ENCODE measurements at regions not wholly inside any gene's neighbourhood (a gene's known extent, or its start where the extent isn't known, plus 50 kb on each side); places are given as distances from the start of the nearest gene placed in this dataset.
A peak's percentile ranks its signal among the peaks of the same experiment; 100 is the strongest.
"Not testable (repeated sequence)": the region's sequence is repeated elsewhere in the genome, so short reads cannot be mapped to it uniquely, and the experiment has no call there.

DNA sequence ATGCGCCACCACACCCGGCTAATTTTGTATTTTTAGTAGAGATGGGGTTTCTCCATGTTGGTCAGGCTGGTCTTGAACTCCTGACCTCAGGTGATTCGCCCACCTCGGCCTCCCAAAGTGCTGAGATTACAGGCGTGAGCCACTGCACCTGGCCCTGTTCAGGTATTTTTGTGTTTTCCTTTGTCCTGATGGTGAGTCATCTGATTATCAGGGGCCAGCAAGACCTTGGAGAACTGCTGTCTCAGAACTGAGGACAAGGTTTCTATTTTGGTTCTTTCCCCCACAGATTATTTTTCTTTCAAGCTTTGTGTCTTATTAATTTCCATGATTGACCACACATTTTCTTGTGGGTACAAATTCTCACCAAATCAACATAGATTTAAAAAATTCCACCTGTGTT, 374.4 kb upstream of the SGO1 start:
- not testable (repeated sequence) for H3K9me3 ChIP-seq (ENCODE audit: insufficient read depth, low read depth, low read length); H3K79me1 ChIP-seq (ENCODE audit: low read length); H3K14ac ChIP-seq (ENCODE audit: low read length); H3K27me3 ChIP-seq (ENCODE audit: insufficient read depth, low read length); H4K8ac ChIP-seq (ENCODE audit: low read depth, low read length); H2BK12ac ChIP-seq (ENCODE audit: low read length); H4K91ac ChIP-seq (ENCODE audit: low read depth, low read length); H2BK5ac ChIP-seq (ENCODE audit: low read depth, low read length, poor library complexity); H3K9ac ChIP-seq (ENCODE audit: low read length); H3K27ac ChIP-seq (ENCODE audit: low read depth, low read length); H3K4ac ChIP-seq (ENCODE audit: low read depth, low read length); H3K79me2 ChIP-seq (ENCODE audit: control insufficient read depth, insufficient read depth, low read length, poor library complexity); H3K36me3 ChIP-seq (ENCODE audit: control insufficient read depth in 1 of 2, insufficient read depth in 2 of 2, low read length in 2 of 2); H3K4me1 ChIP-seq (ENCODE audit: control insufficient read depth in 1 of 2, insufficient read depth in 2 of 2, low read length in 2 of 2); H3K23ac ChIP-seq (ENCODE audit: low read length); H2AFZ ChIP-seq (ENCODE audit: insufficient read depth, low read length, poor library complexity); H3K18ac ChIP-seq (ENCODE audit: low read length); H3K4me2 ChIP-seq (ENCODE audit: low read length); H2AK5ac ChIP-seq (ENCODE audit: low read length); H3K4me3 ChIP-seq (ENCODE audit: low read depth, low read length); H4K12ac ChIP-seq (ENCODE audit: low read depth, low read length); H2BK120ac ChIP-seq (ENCODE audit: insufficient read depth, low read length, poor library complexity)
- WGBS (ENCODE audit: extremely low coverage, insufficient coverage, insufficient read length): no CpG with 5 or more reads among the region's 5 CpGs
- DNase-seq: peak in 1 of 2 donors; percentile 18

DNA sequence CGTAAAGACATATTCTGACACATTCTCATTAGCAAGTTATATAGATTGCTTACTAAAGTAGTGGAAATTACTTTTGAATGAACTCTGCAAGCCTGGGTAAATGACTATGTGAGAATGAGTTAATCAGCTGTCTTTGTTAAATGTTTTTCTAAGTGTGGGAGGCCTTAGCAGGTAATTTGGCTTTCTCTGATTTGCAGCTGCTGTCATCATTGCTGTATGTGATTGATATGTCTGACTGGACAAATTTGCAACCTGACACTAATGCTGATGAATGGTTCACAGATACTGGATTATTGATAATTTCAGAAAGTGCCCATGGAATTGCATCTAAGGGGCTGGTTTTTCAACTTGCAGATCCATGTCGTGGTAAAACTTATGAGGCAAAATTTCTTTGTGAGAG, 372.2 kb upstream of the SGO1 start:
- DNase-seq: no peak
- H2BK120ac ChIP-seq (ENCODE audit: insufficient read depth, low read length, poor library complexity): no peak overlapping the region
- no peak overlapping the region for H4K12ac ChIP-seq (ENCODE audit: low read depth, low read length)

DNA sequence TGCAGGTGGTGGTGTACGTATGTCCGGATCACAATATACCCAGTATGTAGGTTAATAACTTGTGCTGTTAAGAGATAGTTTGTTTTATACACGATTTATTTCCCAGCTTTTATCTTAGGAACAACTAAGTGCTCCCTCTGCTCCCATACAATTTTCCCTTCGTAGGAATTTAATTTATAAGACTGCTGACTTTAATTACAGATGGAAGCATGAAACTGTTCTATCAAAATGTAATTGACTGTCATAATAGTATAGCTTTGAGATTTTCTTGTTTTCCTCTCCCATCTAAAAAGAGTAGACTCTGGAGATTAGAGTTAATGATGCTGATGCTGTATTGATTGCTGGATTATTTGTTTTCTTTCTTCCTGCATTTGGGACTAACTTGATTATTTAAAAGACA, 370.7 kb upstream of the SGO1 start:
- no peak overlapping the region for H2AFZ ChIP-seq (ENCODE audit: insufficient read depth, low read length, poor library complexity)
- no peak overlapping the region for H4K12ac ChIP-seq (ENCODE audit: low read depth, low read length)
- no peaks in the 10 kb centered on the region for H3K4me1 ChIP-seq (ENCODE audit: control insufficient read depth in 1 of 2, insufficient read depth in 2 of 2, low read length in 2 of 2)
- H3K14ac ChIP-seq (ENCODE audit: low read length): no peak overlapping the region
- no peaks in the 10 kb centered on the region for H3K36me3 ChIP-seq (ENCODE audit: control insufficient read depth in 1 of 2, insufficient read depth in 2 of 2, low read length in 2 of 2)
- H3K9me3 ChIP-seq (ENCODE audit: insufficient read depth, low read depth, low read length): no peaks in the 10 kb centered on the region
- WGBS (ENCODE audit: extremely low coverage, insufficient coverage, insufficient read length): no CpG with 5 or more reads among the region's 4 CpGs
- DNase-seq: no peak
- H4K8ac ChIP-seq (ENCODE audit: low read depth, low read length): no peak overlapping the region
- no peak overlapping the region for H3K18ac ChIP-seq (ENCODE audit: low read length)
- H2BK120ac ChIP-seq (ENCODE audit: insufficient read depth, low read length, poor library complexity): no peak overlapping the region
- no peaks in the 10 kb centered on the region for H3K79me2 ChIP-seq (ENCODE audit: control insufficient read depth, insufficient read depth, low read length, poor library complexity)
- H2AK5ac ChIP-seq (ENCODE audit: low read length): no peak overlapping the region
- no peak overlapping the region for H3K23ac ChIP-seq (ENCODE audit: low read length)
- no peak overlapping the region for H3K27ac ChIP-seq (ENCODE audit: low read depth, low read length)
- no peaks in the 10 kb centered on the region for H3K79me1 ChIP-seq (ENCODE audit: low read length)
- no peak overlapping the region for H3K4ac ChIP-seq (ENCODE audit: low read depth, low read length)
- H2BK5ac ChIP-seq (ENCODE audit: low read depth, low read length, poor library complexity): no peak overlapping the region
- H3K4me3 ChIP-seq (ENCODE audit: low read depth, low read length): no peak overlapping the region
- no peaks in the 10 kb centered on the region for H3K27me3 ChIP-seq (ENCODE audit: insufficient read depth, low read length)
- no peak overlapping the region for H3K4me2 ChIP-seq (ENCODE audit: low read length)
- H2BK12ac ChIP-seq (ENCODE audit: low read length): no peak overlapping the region
- no peak overlapping the region for H4K91ac ChIP-seq (ENCODE audit: low read depth, low read length)
- no peak overlapping the region for H3K9ac ChIP-seq (ENCODE audit: low read length)

More for the DNA sequence above, 372.2 kb upstream of the SGO1 start:
- H3K4me2 ChIP-seq (ENCODE audit: low read length): no peak overlapping the region
- H4K8ac ChIP-seq (ENCODE audit: low read depth, low read length): no peak overlapping the region
- no peaks in the 10 kb centered on the region for H3K79me1 ChIP-seq (ENCODE audit: low read length)
- no peak overlapping the region for H3K4ac ChIP-seq (ENCODE audit: low read depth, low read length)
- no peak overlapping the region for H4K91ac ChIP-seq (ENCODE audit: low read depth, low read length)
- no peak overlapping the region for H3K23ac ChIP-seq (ENCODE audit: low read length)
- no peak overlapping the region for H2AFZ ChIP-seq (ENCODE audit: insufficient read depth, low read length, poor library complexity)
- H3K9ac ChIP-seq (ENCODE audit: low read length): no peak overlapping the region
- no peak overlapping the region for H3K14ac ChIP-seq (ENCODE audit: low read length)
- H3K4me3 ChIP-seq (ENCODE audit: low read depth, low read length): no peak overlapping the region
- no peaks in the 10 kb centered on the region for H3K79me2 ChIP-seq (ENCODE audit: control insufficient read depth, insufficient read depth, low read length, poor library complexity)
- no peaks in the 10 kb centered on the region for H3K9me3 ChIP-seq (ENCODE audit: insufficient read depth, low read depth, low read length)
- H2BK5ac ChIP-seq (ENCODE audit: low read depth, low read length, poor library complexity): no peak overlapping the region
- no peaks in the 10 kb centered on the region for H3K27me3 ChIP-seq (ENCODE audit: insufficient read depth, low read length)
- no peak overlapping the region for H3K27ac ChIP-seq (ENCODE audit: low read depth, low read length)
- no CpG with 5 or more reads among the region's 2 CpGs for WGBS (ENCODE audit: extremely low coverage, insufficient coverage, insufficient read length)
- H3K36me3 ChIP-seq (ENCODE audit: control insufficient read depth in 1 of 2, insufficient read depth in 2 of 2, low read length in 2 of 2): no peaks in the 10 kb centered on the region
- no peak overlapping the region for H3K18ac ChIP-seq (ENCODE audit: low read length)
- H2AK5ac ChIP-seq (ENCODE audit: low read length): no peak overlapping the region
- peaks cover 2% of the 10 kb centered on the region in 2 experiments for H3K4me1 ChIP-seq (ENCODE audit: control insufficient read depth in 1 of 2, insufficient read depth in 2 of 2, low read length in 2 of 2)
- H2BK12ac ChIP-seq (ENCODE audit: low read length): no peak overlapping the region

DNA sequence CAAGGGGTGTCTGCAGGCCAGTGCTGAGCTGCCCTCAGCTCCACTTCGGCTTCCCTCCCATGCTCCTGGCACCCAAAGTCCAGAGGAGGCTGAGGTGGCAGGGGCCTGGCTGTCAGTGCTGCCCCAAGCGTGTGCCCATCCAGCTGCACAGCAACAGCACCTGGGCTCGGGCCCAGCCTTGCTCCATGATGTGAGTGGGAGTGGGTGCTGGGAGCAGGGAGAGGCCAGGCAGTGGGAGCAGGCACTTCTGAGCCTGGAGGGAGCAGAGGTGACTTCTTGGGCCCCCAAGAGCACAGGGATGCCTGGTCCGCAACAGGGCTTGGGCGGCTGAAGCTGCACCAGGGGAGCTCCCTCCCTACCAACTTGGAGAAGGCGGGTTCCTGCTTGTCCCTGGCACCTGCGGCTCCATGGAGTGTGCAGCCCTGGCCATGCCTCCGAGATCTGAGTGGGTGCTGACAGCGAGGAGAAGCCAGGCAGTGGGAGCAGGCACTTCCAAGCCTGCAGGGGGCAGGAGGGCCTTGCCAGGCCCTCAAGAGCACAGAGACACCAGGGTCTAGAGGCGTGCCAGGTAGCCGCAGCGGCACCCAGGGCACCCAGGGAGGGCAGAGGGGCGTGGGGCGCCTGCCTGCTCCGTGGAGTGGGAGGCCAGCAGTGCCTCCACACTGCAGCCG, 366.7 kb upstream of the SGO1 start:
- Histone ChIP-seq H3K27ac (ENCODE audit: low read depth, low read length) (no peak overlapping the region), H3K23ac (ENCODE audit: low read length) (no peak overlapping the region), H3K4ac (ENCODE audit: low read depth, low read length) (no peak overlapping the region), H3K4me2 (ENCODE audit: low read length) (no peak overlapping the region), H2BK120ac (ENCODE audit: insufficient read depth, low read length, poor library complexity) (no peak overlapping the region), H3K36me3 (ENCODE audit: control insufficient read depth in 1 of 2, insufficient read depth in 2 of 2, low read length in 2 of 2) (no peaks in the 10 kb centered on the region), H3K4me3 (ENCODE audit: low read depth, low read length) (no peak overlapping the region), H3K4me1 (ENCODE audit: control insufficient read depth in 1 of 2, insufficient read depth in 2 of 2, low read length in 2 of 2) (no peaks in the 10 kb centered on the region), H4K8ac (ENCODE audit: low read depth, low read length) (no peak overlapping the region), H2AFZ (ENCODE audit: insufficient read depth, low read length, poor library complexity) (no peak overlapping the region), H2BK12ac (ENCODE audit: low read length) (no peak overlapping the region), H3K14ac (ENCODE audit: low read length) (no peak overlapping the region), H2AK5ac (ENCODE audit: low read length) (no peak overlapping the region), H3K79me1 (ENCODE audit: low read length) (no peaks in the 10 kb centered on the region), H4K91ac (ENCODE audit: low read depth, low read length) (no peak overlapping the region), H3K9ac (ENCODE audit: low read length) (no peak overlapping the region), H3K18ac (ENCODE audit: low read length) (no peak overlapping the region), H3K27me3 (ENCODE audit: insufficient read depth, low read length) (no peaks in the 10 kb centered on the region), H2BK5ac (ENCODE audit: low read depth, low read length, poor library complexity) (no peak overlapping the region), H3K9me3 (ENCODE audit: insufficient read depth, low read depth, low read length) (peaks cover 2% of the 10 kb centered on the region), H3K79me2 (ENCODE audit: control insufficient read depth, insufficient read depth, low read length, poor library complexity) (no peaks in the 10 kb centered on the region), H4K12ac (ENCODE audit: low read depth, low read length) (no peak overlapping the region)
- DNase-seq: no peak
- whole genome bisulfite sequencing (ENCODE audit: extremely low coverage, insufficient coverage, insufficient read length): no CpG with 5 or more reads among the region's 16 CpGs

All from trophoblast cell (in vitro differentiated cells and primary cell).